ENCODE measurements at regions not wholly inside any gene's neighbourhood (a gene's known extent, or its start where the extent isn't known, plus 50 kb on each side); places are given as distances from the start of the nearest gene placed in this dataset.

GRCh38 chr7:130912082-130912861, 178.3 kb upstream of the KLF14 start:
- DNase-seq (ENCODE audit: low read depth in 2 of 2): no peak

- DNase-seq (ENCODE audit: low read depth in 2 of 2): peak; percentile 73
These were observed 179.0 kb upstream of the KLF14 start for GRCh38 chr7:130912862-130913638.

GRCh38 chr7:130913639-130914553, 179.9 kb upstream of the KLF14 start:
- DNase-seq (ENCODE audit: low read depth in 2 of 2): no peak

- DNase-seq (ENCODE audit: low read depth in 2 of 2): no peak
These were observed 180.7 kb upstream of the KLF14 start for GRCh38 chr7:130914554-130915294.

GRCh38 chr7:130917669-130918128, 183.7 kb upstream of the KLF14 start:
- no peak for DNase-seq (ENCODE audit: low read depth in 2 of 2)

- DNase-seq (ENCODE audit: low read depth in 2 of 2): no peak
These were observed 184.4 kb upstream of the KLF14 start for GRCh38 chr7:130918129-130919052.

GRCh38 chr7:130919316-130920103, 185.5 kb upstream of the KLF14 start:
- no peak for DNase-seq (ENCODE audit: low read depth in 2 of 2)

GRCh38 chr7:130920122-130920521, 186.1 kb upstream of the KLF14 start:
- no peak for DNase-seq (ENCODE audit: low read depth in 2 of 2)

- DNase-seq (ENCODE audit: low read depth in 2 of 2): no peak
These were observed 187.6 kb upstream of the KLF14 start for GRCh38 chr7:130921391-130922180.

GRCh38 chr7:130922206-130923112, 188.5 kb upstream of the KLF14 start:
- no peak for DNase-seq (ENCODE audit: low read depth in 2 of 2)

- no peak for DNase-seq (ENCODE audit: low read depth in 2 of 2)
These were observed 189.4 kb upstream of the KLF14 start for GRCh38 chr7:130923365-130923764.

- no peak for DNase-seq (ENCODE audit: low read depth in 2 of 2)
These were observed 189.9 kb upstream of the KLF14 start for GRCh38 chr7:130923930-130924329.

GRCh38 chr7:130925136-130925794, 191.3 kb upstream of the KLF14 start:
- no peak for DNase-seq (ENCODE audit: low read depth in 2 of 2)

GRCh38 chr7:130926001-130926691, 192.1 kb upstream of the KLF14 start:
- no peak for DNase-seq (ENCODE audit: low read depth in 2 of 2)

GRCh38 chr7:130927062-130927461, 193.1 kb upstream of the KLF14 start:
- DNase-seq (ENCODE audit: low read depth in 2 of 2): no peak

GRCh38 chr7:130927564-130927963, 193.6 kb upstream of the KLF14 start:
- DNase-seq (ENCODE audit: low read depth in 2 of 2): no peak

All from stimulated activated CD8-positive, alpha-beta memory T cell treated with anti-CD3 and anti-CD28 coated beads, Interleukin-15, amount 100 ng/mL, for 4 hours (primary cell).